ENCODE measurements at regions not wholly inside any gene's neighbourhood (a gene's known extent, or its start where the extent isn't known, plus 50 kb on each side); places are given as distances from the start of the nearest gene placed in this dataset.
"Not testable (repeated sequence)": the region's sequence is repeated elsewhere in the genome, so short reads cannot be mapped to it uniquely, and the experiment has no call there.

- TF ChIP-seq EZH2phosphoT487 (IDR thresholded peaks at IDR 0.05; ENCODE audit: insufficient read depth, low read depth); EZH2 (IDR thresholded peaks at IDR 0.05; ENCODE audit: insufficient read depth, poor library complexity, severe bottlenecking): not testable (repeated sequence)
Measured at GRCh38 chr4:116112861-116113260, 972.5 kb downstream of the TRAM1L1 start.

All from GM23248 (cell line).